ENCODE measurements at regions not wholly inside any gene's neighbourhood (a gene's known extent, or its start where the extent isn't known, plus 50 kb on each side); places are given as distances from the start of the nearest gene placed in this dataset.

- no peak overlapping the region for H3K4me3 ChIP-seq (ENCODE audit: low read depth, low read length)
- TF ChIP-seq CTCF (IDR thresholded peaks at IDR 0.05; ENCODE audit: insufficient read depth, low read depth, low read length) = peak; percentile 64
- DNase-seq (ENCODE audit: low read depth) = peak; percentile 52
Measured at GRCh38 chr3:146334151-146334550, 83.2 kb upstream of the PLSCR4 start.

GRCh38 chr3:146331967-146332366 lies 81.1 kb upstream of the PLSCR4 start:
- TF ChIP-seq CTCF (IDR thresholded peaks at IDR 0.05; ENCODE audit: insufficient read depth, low read depth, low read length) = no peak
- H3K4me3 ChIP-seq (ENCODE audit: low read depth, low read length) = no peak overlapping the region
- DNase-seq (ENCODE audit: low read depth) = no peak

GRCh38 chr3:146326875-146327543 lies 76.1 kb upstream of the PLSCR4 start:
- TF ChIP-seq CTCF (IDR thresholded peaks at IDR 0.05; ENCODE audit: insufficient read depth, low read depth, low read length) = peak; percentile 64
- H3K4me3 ChIP-seq (ENCODE audit: low read depth, low read length) = no peak overlapping the region
- peak; percentile 81 for DNase-seq (ENCODE audit: low read depth)

GRCh38 chr3:146325170-146325569 lies 74.3 kb upstream of the PLSCR4 start:
- DNase-seq (ENCODE audit: low read depth) = no peak
- TF ChIP-seq CTCF (IDR thresholded peaks at IDR 0.05; ENCODE audit: insufficient read depth, low read depth, low read length) = no peak

GRCh38 chr3:146322216-146322817 lies 71.4 kb upstream of the PLSCR4 start:
- DNase-seq (ENCODE audit: low read depth) = no peak
- TF ChIP-seq CTCF (IDR thresholded peaks at IDR 0.05; ENCODE audit: insufficient read depth, low read depth, low read length) = no peak
- no peak overlapping the region for H3K4me3 ChIP-seq (ENCODE audit: low read depth, low read length)

More at GRCh38 chr3:146325170-146325569, 74.3 kb upstream of the PLSCR4 start:
- H3K4me3 ChIP-seq (ENCODE audit: low read depth, low read length) = no peak overlapping the region

- H3K4me3 ChIP-seq (ENCODE audit: low read depth, low read length) = no peak overlapping the region
- DNase-seq (ENCODE audit: low read depth) = no peak
- no peak for TF ChIP-seq CTCF (IDR thresholded peaks at IDR 0.05; ENCODE audit: insufficient read depth, low read depth, low read length)
Measured at GRCh38 chr3:146314871-146315270, 64.0 kb upstream of the PLSCR4 start.

Data from fibroblast of villous mesenchyme (primary cell).